ENCODE measurements at regions not wholly inside any gene's neighbourhood (a gene's known extent, or its start where the extent isn't known, plus 50 kb on each side); places are given as distances from the start of the nearest gene placed in this dataset.

DNA sequence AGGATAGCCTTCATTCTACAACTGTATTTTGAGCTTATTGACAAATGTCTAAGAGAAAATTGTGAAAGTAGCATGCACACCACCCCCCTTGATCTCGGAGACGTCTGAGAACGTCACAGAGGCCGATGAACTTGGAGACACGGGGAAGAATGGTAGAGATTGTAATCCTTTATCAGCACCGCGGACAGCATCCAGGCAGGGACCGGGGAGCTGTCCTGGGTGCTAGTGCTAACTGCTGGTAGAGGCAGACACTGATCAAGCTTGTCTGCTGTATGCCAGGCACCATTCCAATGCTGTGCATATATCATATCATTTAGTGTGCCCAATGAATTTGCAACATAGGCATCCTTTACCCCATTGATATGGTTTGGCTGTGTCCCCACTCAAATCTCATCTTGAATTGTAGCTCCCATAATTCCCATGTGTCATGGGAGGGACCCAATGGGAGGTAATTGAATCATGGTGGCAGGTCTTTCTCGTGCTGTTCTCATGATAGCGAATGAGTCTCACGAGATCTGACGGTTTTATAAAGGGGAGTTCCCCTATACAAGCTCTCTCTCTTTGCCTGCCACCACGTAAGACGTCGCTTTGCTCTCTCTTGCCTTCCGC lies 98.8 kb downstream of the LHX2 start:
- TF ChIP-seq, protein P1, sequence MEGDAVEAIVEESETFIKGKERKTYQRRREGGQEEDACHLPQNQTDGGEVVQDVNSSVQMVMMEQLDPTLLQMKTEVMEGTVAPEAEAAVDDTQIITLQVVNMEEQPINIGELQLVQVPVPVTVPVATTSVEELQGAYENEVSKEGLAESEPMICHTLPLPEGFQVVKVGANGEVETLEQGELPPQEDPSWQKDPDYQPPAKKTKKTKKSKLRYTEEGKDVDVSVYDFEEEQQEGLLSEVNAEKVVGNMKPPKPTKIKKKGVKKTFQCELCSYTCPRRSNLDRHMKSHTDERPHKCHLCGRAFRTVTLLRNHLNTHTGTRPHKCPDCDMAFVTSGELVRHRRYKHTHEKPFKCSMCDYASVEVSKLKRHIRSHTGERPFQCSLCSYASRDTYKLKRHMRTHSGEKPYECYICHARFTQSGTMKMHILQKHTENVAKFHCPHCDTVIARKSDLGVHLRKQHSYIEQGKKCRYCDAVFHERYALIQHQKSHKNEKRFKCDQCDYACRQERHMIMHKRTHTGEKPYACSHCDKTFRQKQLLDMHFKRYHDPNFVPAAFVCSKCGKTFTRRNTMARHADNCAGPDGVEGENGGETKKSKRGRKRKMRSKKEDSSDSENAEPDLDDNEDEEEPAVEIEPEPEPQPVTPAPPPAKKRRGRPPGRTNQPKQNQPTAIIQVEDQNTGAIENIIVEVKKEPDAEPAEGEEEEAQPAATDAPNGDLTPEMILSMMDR (IDR thresholded peaks at IDR 0.05), result no peak
- TF ChIP-seq EP300 (IDR thresholded peaks at IDR 0.05), result no peak
